ENCODE measurements at regions not wholly inside any gene's neighbourhood (a gene's known extent, or its start where the extent isn't known, plus 50 kb on each side); places are given as distances from the start of the nearest gene placed in this dataset.
"Not testable (repeated sequence)": the region's sequence is repeated elsewhere in the genome, so short reads cannot be mapped to it uniquely, and the experiment has no call there.

- TF ChIP-seq, protein P1, sequence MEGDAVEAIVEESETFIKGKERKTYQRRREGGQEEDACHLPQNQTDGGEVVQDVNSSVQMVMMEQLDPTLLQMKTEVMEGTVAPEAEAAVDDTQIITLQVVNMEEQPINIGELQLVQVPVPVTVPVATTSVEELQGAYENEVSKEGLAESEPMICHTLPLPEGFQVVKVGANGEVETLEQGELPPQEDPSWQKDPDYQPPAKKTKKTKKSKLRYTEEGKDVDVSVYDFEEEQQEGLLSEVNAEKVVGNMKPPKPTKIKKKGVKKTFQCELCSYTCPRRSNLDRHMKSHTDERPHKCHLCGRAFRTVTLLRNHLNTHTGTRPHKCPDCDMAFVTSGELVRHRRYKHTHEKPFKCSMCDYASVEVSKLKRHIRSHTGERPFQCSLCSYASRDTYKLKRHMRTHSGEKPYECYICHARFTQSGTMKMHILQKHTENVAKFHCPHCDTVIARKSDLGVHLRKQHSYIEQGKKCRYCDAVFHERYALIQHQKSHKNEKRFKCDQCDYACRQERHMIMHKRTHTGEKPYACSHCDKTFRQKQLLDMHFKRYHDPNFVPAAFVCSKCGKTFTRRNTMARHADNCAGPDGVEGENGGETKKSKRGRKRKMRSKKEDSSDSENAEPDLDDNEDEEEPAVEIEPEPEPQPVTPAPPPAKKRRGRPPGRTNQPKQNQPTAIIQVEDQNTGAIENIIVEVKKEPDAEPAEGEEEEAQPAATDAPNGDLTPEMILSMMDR (IDR thresholded peaks at IDR 0.05; ENCODE audit: low read length): not testable (repeated sequence)
- TF ChIP-seq EZH2 (IDR thresholded peaks at IDR 0.05; ENCODE audit: borderline replicate concordance, low read length): not testable (repeated sequence)
These were observed 520.6 kb downstream of the FOXD4L4 start for GRCh38 chr9:66257581-66257980.
